Liver (tissue), 8 donors: ENCODE measurements at regions not wholly inside any gene's neighbourhood (a gene's known extent, or its start where the extent isn't known, plus 50 kb on each side); places are given as distances from the start of the nearest gene placed in this dataset.

ENCODE experiments used
- DNase-seq: peaks from one replicate; pipeline ENCODE4 v3.0.0-alpha.2; 2017; ENCODE audit warnings: low spot score
- H3K27ac ChIP-seq, 2 donors: one replicate each; pipeline ENCODE4 v1.7.0; 2013; ENCODE audit warnings: inconsistent platforms in 2 of 2, low read length in 2 of 2, control low read depth in 1 of 2, low read depth in 1 of 2, mild to moderate bottlenecking in 1 of 2
- H3K27me3 ChIP-seq, 4 donors: one replicate each; pipeline versions ENCODE4 v1.6.1 to v1.7.0; 2013; ENCODE audit warnings: low read length in 3 of 4, inconsistent platforms in 1 of 4, mild to moderate bottlenecking in 1 of 4, moderate library complexity in 1 of 4; ENCODE audit not compliant: control insufficient read depth in 4 of 4, insufficient read depth in 4 of 4
- H3K36me3 ChIP-seq, 4 donors: one replicate each; pipeline versions ENCODE4 v1.6.1 to v1.7.0; 2013; ENCODE audit warnings: low read length in 3 of 4, mild to moderate bottlenecking in 3 of 4, low read depth in 1 of 4, moderate library complexity in 1 of 4; ENCODE audit not compliant: control insufficient read depth in 4 of 4, insufficient read depth in 3 of 4
- H3K4me1 ChIP-seq, 4 donors: one replicate each; pipeline versions ENCODE4 v1.6.1 to v1.7.0; 2013; ENCODE audit warnings: low read length in 3 of 4, mild to moderate bottlenecking in 3 of 4, moderate library complexity in 1 of 4; ENCODE audit not compliant: control insufficient read depth in 4 of 4, insufficient read depth in 4 of 4
- H3K4me3 ChIP-seq, 3 donors: one replicate each; pipeline versions ENCODE4 v1.6.1 to v1.7.0; 2013; ENCODE audit warnings: low read length in 3 of 3, control low read depth in 1 of 3, low read depth in 1 of 3, mild to moderate bottlenecking in 1 of 3
- H3K9ac ChIP-seq, 2 donors: one replicate each; pipeline ENCODE4 v1.7.0; 2013; ENCODE audit warnings: low read length in 2 of 2, mild to moderate bottlenecking in 2 of 2, moderate library complexity in 2 of 2, control low read depth in 1 of 2, low read depth in 1 of 2
- H3K9me3 ChIP-seq, 4 donors: one replicate each; pipeline versions ENCODE4 v1.6.1 to v1.7.0; 2013; ENCODE audit warnings: low read length in 3 of 4; ENCODE audit not compliant: control insufficient read depth in 4 of 4
- ATF3 ChIP-seq: IDR thresholded peaks from 2 replicates; pipeline ENCODE4 v1.6.1; 2016; ENCODE audit warnings: antibody characterized with exemption
- CTCF ChIP-seq: fragments of 150-350 bp; IDR thresholded peaks from 2 replicates; pipeline ENCODE4 v1.5.1; 2017; ENCODE audit warnings: improper control_type of control experiment, low read depth, low read length; ENCODE audit not compliant: missing input control
- EGR1 ChIP-seq, 2 donors: IDR thresholded peaks; 2 replicates each; pipeline ENCODE4 v1.6.1; 2016 to 2018; ENCODE audit warnings: antibody characterized with exemption in 2 of 2, low read depth in 2 of 2
- FOXA1 ChIP-seq: IDR thresholded peaks from 2 replicates; pipeline ENCODE4 v1.6.1; 2016; ENCODE audit warnings: antibody characterized with exemption
- FOXA2 ChIP-seq: IDR thresholded peaks from 2 replicates; pipeline ENCODE4 v1.6.1; 2016; ENCODE audit warnings: antibody characterized with exemption
- HNF4A ChIP-seq, 2 donors: conservative IDR thresholded peaks; 2 replicates each; pipeline ENCODE4 v1.6.1; 2016; ENCODE audit warnings: antibody characterized with exemption in 2 of 2, mild to moderate bottlenecking in 2 of 2
- HNF4G ChIP-seq: IDR thresholded peaks from 2 replicates; pipeline ENCODE4 v1.6.1; 2016; ENCODE audit warnings: antibody characterized with exemption
- JUND ChIP-seq, 2 donors: IDR thresholded peaks; 2 replicates each; pipeline ENCODE4 v1.6.1; 2016; ENCODE audit warnings: antibody characterized with exemption in 2 of 2
- MAX ChIP-seq: IDR thresholded peaks from 2 replicates; pipeline ENCODE4 v1.6.1; 2016; ENCODE audit warnings: antibody characterized with exemption
- NR2F2 ChIP-seq: IDR thresholded peaks from 2 replicates; pipeline ENCODE4 v1.6.1; 2016; ENCODE audit warnings: antibody characterized with exemption
- RAD21 ChIP-seq, 2 donors: IDR thresholded peaks; 2 replicates each; pipeline ENCODE4 v1.6.1; 2016; ENCODE audit warnings: antibody characterized with exemption in 2 of 2, mild to moderate bottlenecking in 2 of 2
- REST ChIP-seq: IDR thresholded peaks from 2 replicates; pipeline ENCODE4 v1.6.1; 2016; ENCODE audit warnings: antibody characterized with exemption, mild to moderate bottlenecking
- RXRA ChIP-seq, 2 donors: IDR thresholded peaks; 2 replicates each; pipeline ENCODE4 v1.6.1; 2017 to 2018; ENCODE audit warnings: antibody characterized with exemption in 2 of 2, mild to moderate bottlenecking in 1 of 2
- SP1 ChIP-seq: IDR thresholded peaks from 2 replicates; pipeline ENCODE4 v1.6.1; 2018; ENCODE audit warnings: antibody characterized with exemption, mild to moderate bottlenecking
- TAF1 ChIP-seq: conservative IDR thresholded peaks from 2 replicates; pipeline ENCODE4 v1.6.1; 2016; ENCODE audit warnings: antibody characterized with exemption, mild to moderate bottlenecking
- ZBTB33 ChIP-seq: IDR thresholded peaks from 2 replicates; pipeline ENCODE4 v1.6.1; 2016; ENCODE audit warnings: antibody characterized with exemption
- WGBS: extraction: QIAGEN DNeasy Blood & Tissue Kit; methylation state at CpG from one replicate; pipeline ENCODE4 v1.1.7; 2013; 5-methylcytosine and 5-hydroxymethylcytosine counted together
- donor health status: healthy.
- donor health status: healthy.
- donor health status: healthy.
- donor health status: healthy.
- donor health status: healthy.

- peaks cover 0 to 3% (median 0%) of the 10 kb centered on the region in 4 donors for H3K27me3 ChIP-seq
- no peak overlapping the region for H3K27ac ChIP-seq
- no peak overlapping the region for H3K4me3 ChIP-seq
- no peaks in the 10 kb centered on the region for H3K36me3 ChIP-seq
- WGBS, result 75% methylated on average over 25 of the region's 25 CpGs
- TF ChIP-seq MAX, result no peak
- no peak for TF ChIP-seq FOXA1
- no peak for TF ChIP-seq HNF4G
- no peak for TF ChIP-seq ATF3
- no peak for TF ChIP-seq REST
- TF ChIP-seq RXRA (IDR thresholded peaks at IDR 0.05), result no peak
- TF ChIP-seq SP1, result no peak
- no peak for TF ChIP-seq JUND (IDR thresholded peaks at IDR 0.05)
- TF ChIP-seq CTCF, result no peak
- no peak for TF ChIP-seq RAD21 (IDR thresholded peaks at IDR 0.05)
- TF ChIP-seq HNF4A (conservative IDR thresholded peaks at IDR 0.05), result no peak
- TF ChIP-seq TAF1, result no peak
- no peak for TF ChIP-seq FOXA2
- TF ChIP-seq ZBTB33, result no peak
- H3K9ac ChIP-seq, result no peak overlapping the region
- no peak for DNase-seq
- H3K4me1 ChIP-seq, result no peaks in the 10 kb centered on the region
- H3K9me3 ChIP-seq, result no peaks in the 10 kb centered on the region
These were observed 157.5 kb upstream of the RGMA start for GRCh38 chr15:93246266-93247242.

GRCh38 chr15:93245661-93246042 is 156.6 kb upstream of the RGMA start:
- WGBS, result 68% methylated on average over 5 of the region's 5 CpGs
- H3K4me3 ChIP-seq, result no peak overlapping the region
- TF ChIP-seq NR2F2 (no peak), EGR1 (IDR thresholded peaks at IDR 0.05; ENCODE audit: low read depth in 2 of 2) (no peak)
- DNase-seq, result no peak
- H3K9ac ChIP-seq, result no peak overlapping the region
- H3K27me3 ChIP-seq, result peaks cover 0 to 3% (median 0%) of the 10 kb centered on the region in 4 donors
- H3K27ac ChIP-seq, result no peak overlapping the region
- H3K9me3 ChIP-seq, result no peaks in the 10 kb centered on the region
- H3K36me3 ChIP-seq, result no peaks in the 10 kb centered on the region
- no peaks in the 10 kb centered on the region for H3K4me1 ChIP-seq
